Activated CD4-positive, alpha-beta T cell treated with anti-CD3 and anti-CD28 coated beads, Interleukin-10, Interleukin-2, amounts not matched to agents 100 ng/mL and 50 ng/mL, durations not matched to agents 16 hours and 8 hours (primary cell): ENCODE measurements at regions not wholly inside any gene's neighbourhood (a gene's known extent, or its start where the extent isn't known, plus 50 kb on each side); places are given as distances from the start of the nearest gene placed in this dataset.

Source experiments
- DNase-seq: peaks from one replicate; pipeline ENCODE4 v3.0.0-alpha.2; 2020

- DNase-seq: no peak
Observed at GRCh38 chr2:138180692-138181386, 216.6 kb downstream of the HNMT start.

GRCh38 chr2:138182250-138182936 lies 218.1 kb downstream of the HNMT start:
- no peak for DNase-seq

GRCh38 chr2:138182937-138183312 lies 218.7 kb downstream of the HNMT start:
- DNase-seq: no peak

GRCh38 chr2:138183705-138184104 lies 219.4 kb downstream of the HNMT start:
- DNase-seq: no peak

GRCh38 chr2:138184428-138184827 lies 220.2 kb downstream of the HNMT start:
- DNase-seq: no peak

GRCh38 chr2:138185827-138186226 lies 221.6 kb downstream of the HNMT start:
- DNase-seq: no peak

GRCh38 chr2:138187221-138187620 lies 222.9 kb downstream of the HNMT start:
- DNase-seq: no peak

GRCh38 chr2:138190999-138191398 lies 226.7 kb downstream of the HNMT start:
- DNase-seq: no peak

GRCh38 chr2:138193416-138194213 lies 229.3 kb downstream of the HNMT start:
- no peak for DNase-seq

- no peak for DNase-seq
Observed at GRCh38 chr2:138201286-138201685, 237.0 kb downstream of the HNMT start.

- DNase-seq: no peak
Observed at GRCh38 chr2:138202762-138203161, 238.5 kb downstream of the HNMT start.

- no peak for DNase-seq
Observed at GRCh38 chr2:138205281-138205680, 241.0 kb downstream of the HNMT start.

GRCh38 chr2:138207074-138207930 lies 243.0 kb downstream of the HNMT start:
- DNase-seq: no peak

- DNase-seq: no peak
Observed at GRCh38 chr2:138209009-138209408, 244.7 kb downstream of the HNMT start.

- no peak for DNase-seq
Observed at GRCh38 chr2:138210487-138210886, 246.2 kb downstream of the HNMT start.

- no peak for DNase-seq
Observed at GRCh38 chr2:138212434-138212833, 248.2 kb downstream of the HNMT start.

- peak; percentile 18 for DNase-seq
Observed at GRCh38 chr2:138213084-138213483, 248.8 kb downstream of the HNMT start.

GRCh38 chr2:138213624-138214023 lies 249.4 kb downstream of the HNMT start:
- no peak for DNase-seq

GRCh38 chr2:138215958-138216357 lies 251.7 kb downstream of the HNMT start:
- no peak for DNase-seq

GRCh38 chr2:138217975-138218374 lies 253.7 kb downstream of the HNMT start:
- no peak for DNase-seq

GRCh38 chr2:138218397-138218796 lies 254.1 kb downstream of the HNMT start:
- no peak for DNase-seq

GRCh38 chr2:138219961-138220360 lies 255.7 kb downstream of the HNMT start:
- DNase-seq: no peak

- no peak for DNase-seq
Observed at GRCh38 chr2:138221358-138221757, 257.1 kb downstream of the HNMT start.
